WERI-Rb-1 (cell line): ENCODE measurements at regions not wholly inside any gene's neighbourhood (a gene's known extent, or its start where the extent isn't known, plus 50 kb on each side); places are given as distances from the start of the nearest gene placed in this dataset.

Experiments used
- DNase-seq: peaks from one replicate; pipeline ENCODE4 v3.0.0-alpha.2; 2020
- H3K27ac ChIP-seq: fragments of 250-450 bp; sonication (Bioruptor Pico); 2 replicates; pipeline ENCODE4 v1.5.1; 2020; ENCODE audit warnings: mild to moderate bottlenecking, moderate library complexity
- H3K27me3 ChIP-seq: fragments of 250-450 bp; sonication (Bioruptor Pico); 2 replicates; pipeline ENCODE4 v1.5.1; 2021; ENCODE audit warnings: mild to moderate bottlenecking, low read depth, moderate library complexity; ENCODE audit not compliant: insufficient read depth, severe bottlenecking
- H3K36me3 ChIP-seq: fragments of 250-450 bp; sonication (Bioruptor Pico); 2 replicates; pipeline ENCODE4 v1.5.1; 2020; ENCODE audit warnings: mild to moderate bottlenecking, moderate library complexity
- H3K4me3 ChIP-seq: 2 replicates; pipeline ENCODE4 v1.5.1; 2011; ENCODE audit warnings: low read depth, mild to moderate bottlenecking, control low read depth, low read length
- H3K9me3 ChIP-seq: fragments of 250-450 bp; sonication (Bioruptor Pico); 2 replicates; pipeline ENCODE4 v1.5.1; 2021; ENCODE audit warnings: mild to moderate bottlenecking, moderate library complexity; ENCODE audit not compliant: severe bottlenecking
- TF ChIP-seq, protein P1 (sequence below): IDR thresholded peaks from 2 replicates; pipeline ENCODE4 v1.5.1; 2011; ENCODE audit warnings: low read depth, mild to moderate bottlenecking, control low read depth, inconsistent platforms, low read length

DNA sequence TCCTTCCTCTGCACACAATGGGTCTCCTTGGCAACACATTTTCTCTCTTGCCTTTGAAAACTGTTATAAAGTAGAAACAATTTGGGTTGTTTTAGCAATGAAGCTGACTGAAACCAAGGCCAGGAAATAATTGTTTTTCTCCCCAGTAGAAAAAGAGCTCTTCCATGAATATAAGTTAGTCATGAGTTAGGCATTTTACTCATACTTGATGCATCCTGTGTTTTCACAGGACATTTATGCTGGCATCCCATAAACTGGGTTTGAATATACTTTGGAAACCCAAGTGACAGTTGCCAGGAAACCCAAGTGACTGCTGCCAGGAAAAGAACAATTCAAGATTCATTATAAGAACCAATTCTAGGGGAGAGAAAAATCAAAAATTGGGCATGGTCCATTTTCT is 128.6 kb upstream of the NPY2R start:
- Histone ChIP-seq H3K9me3 (no peaks in the 10 kb centered on the region), H3K27me3 (no peaks in the 10 kb centered on the region), H3K4me3 (no peak overlapping the region), H3K36me3 (no peaks in the 10 kb centered on the region), H3K27ac (no peak overlapping the region)
- DNase-seq, result no peak
- TF ChIP-seq, protein P1, sequence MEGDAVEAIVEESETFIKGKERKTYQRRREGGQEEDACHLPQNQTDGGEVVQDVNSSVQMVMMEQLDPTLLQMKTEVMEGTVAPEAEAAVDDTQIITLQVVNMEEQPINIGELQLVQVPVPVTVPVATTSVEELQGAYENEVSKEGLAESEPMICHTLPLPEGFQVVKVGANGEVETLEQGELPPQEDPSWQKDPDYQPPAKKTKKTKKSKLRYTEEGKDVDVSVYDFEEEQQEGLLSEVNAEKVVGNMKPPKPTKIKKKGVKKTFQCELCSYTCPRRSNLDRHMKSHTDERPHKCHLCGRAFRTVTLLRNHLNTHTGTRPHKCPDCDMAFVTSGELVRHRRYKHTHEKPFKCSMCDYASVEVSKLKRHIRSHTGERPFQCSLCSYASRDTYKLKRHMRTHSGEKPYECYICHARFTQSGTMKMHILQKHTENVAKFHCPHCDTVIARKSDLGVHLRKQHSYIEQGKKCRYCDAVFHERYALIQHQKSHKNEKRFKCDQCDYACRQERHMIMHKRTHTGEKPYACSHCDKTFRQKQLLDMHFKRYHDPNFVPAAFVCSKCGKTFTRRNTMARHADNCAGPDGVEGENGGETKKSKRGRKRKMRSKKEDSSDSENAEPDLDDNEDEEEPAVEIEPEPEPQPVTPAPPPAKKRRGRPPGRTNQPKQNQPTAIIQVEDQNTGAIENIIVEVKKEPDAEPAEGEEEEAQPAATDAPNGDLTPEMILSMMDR, result no peak

DNA sequence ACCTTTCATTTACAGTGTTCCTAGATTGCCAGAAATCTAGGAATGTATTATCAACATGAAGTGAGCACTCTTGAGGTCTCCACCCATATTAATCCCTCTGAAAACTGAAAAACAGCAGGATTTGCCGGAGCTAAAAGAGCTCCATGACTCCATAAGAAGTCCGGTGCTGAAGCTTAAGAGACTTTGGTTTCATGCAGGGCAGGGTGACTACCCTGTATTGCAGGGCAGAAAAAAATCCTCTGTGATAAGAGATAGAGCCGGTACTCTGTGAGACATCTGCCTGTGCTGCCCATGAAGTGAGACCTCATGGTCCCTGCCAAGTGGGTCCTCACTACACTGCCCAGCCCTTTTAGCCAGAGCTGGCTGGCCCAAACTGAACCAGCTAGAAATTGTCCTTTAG is 127.2 kb upstream of the NPY2R start:
- Histone ChIP-seq H3K4me3 (no peak overlapping the region), H3K27me3 (no peaks in the 10 kb centered on the region), H3K9me3 (no peaks in the 10 kb centered on the region), H3K36me3 (no peaks in the 10 kb centered on the region), H3K27ac (no peak overlapping the region)
- no peak for DNase-seq
- TF ChIP-seq, protein P1, result no peak

DNA sequence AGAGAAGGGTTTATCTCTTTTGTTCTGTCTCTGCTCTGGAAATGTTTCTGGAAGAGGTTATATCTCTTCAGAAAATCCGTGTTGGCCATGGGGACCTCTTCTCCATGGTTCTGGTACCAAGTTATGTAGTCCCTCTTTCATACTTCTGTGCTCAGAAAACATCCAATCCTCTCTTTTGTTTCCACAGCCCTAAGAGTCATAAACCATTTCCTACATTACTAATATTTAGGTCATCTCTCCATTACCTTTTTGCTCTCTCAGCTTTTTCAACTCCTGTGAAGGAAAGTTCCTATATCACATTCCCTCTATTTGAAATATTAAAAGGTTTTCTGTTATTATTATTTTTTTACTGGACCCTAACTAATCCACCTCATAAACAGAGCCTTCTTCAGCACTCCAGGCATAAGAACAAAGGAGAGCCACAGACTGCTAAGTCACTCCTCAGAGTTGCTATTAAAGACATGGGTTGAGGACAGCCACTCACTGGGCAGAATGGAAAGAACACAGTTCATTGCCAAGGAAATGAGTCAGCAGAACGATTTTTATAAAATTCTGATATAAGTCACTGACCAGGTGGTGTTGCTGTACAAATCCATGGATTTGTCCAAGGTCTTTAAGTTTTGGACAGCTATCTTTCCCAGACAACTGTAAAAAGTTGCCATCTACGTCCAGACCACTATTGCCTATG is 122.4 kb upstream of the NPY2R start:
- TF ChIP-seq, protein P1, result no peak
- no peaks in the 10 kb centered on the region for H3K9me3 ChIP-seq
- DNase-seq, result no peak
- no peaks in the 10 kb centered on the region for H3K27me3 ChIP-seq
- no peak overlapping the region for H3K27ac ChIP-seq
- H3K4me3 ChIP-seq, result no peak overlapping the region
- no peaks in the 10 kb centered on the region for H3K36me3 ChIP-seq

DNA sequence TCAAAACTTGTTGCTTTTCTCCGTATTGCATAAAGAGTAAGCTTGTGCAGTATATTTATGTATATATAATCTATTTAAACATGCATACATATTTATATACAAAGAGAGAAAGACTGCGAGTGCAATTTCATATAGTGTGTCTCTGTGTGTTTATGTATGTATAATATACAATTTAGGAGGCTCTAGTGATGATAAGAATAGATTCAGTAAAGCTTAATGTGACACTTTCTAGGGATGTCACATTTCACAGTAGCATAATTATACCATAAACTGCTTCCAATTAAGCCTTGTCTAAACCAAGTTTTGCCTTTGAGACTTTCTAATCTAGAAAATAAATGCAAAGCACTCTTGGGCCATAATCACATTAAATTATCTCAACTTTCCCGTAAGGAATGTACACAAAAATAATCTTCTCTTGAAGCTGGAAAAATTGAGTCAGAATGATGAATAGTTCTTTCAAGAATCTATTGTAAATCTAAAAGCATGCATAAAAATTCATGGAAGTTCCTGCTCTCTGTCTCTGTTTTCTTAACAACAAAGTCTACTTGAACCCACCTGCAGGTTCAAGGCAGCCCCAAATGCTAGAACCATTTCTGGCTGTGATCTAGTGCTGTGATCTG is 114.1 kb upstream of the NPY2R start:
- TF ChIP-seq, protein P1, result no peak
- Histone ChIP-seq H3K9me3 (no peaks in the 10 kb centered on the region), H3K27me3 (no peaks in the 10 kb centered on the region), H3K27ac (no peak overlapping the region), H3K36me3 (no peaks in the 10 kb centered on the region), H3K4me3 (no peak overlapping the region)
- DNase-seq, result no peak

DNA sequence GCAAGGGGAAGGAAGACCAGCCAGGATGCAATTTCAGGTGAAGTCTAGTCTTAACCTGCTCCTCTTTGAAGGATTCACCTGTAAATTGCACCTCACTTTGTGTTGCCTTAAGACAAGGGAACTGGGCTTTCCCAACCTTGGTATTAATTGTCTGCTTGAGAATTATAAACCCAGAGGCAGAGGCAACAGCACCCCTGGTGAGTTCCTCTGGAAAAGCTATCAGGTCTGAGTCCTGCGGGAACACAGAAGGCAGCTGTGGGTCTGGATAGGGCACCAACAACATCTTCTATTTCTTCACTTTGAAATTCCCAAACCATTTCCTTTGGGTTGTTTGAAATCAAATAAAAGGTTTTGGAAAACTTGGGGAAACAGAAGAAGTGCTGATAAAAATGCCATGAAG is 109.2 kb upstream of the NPY2R start:
- no peaks in the 10 kb centered on the region for H3K36me3 ChIP-seq
- no peak overlapping the region for H3K27ac ChIP-seq
- H3K4me3 ChIP-seq, result no peak overlapping the region
- no peaks in the 10 kb centered on the region for H3K27me3 ChIP-seq
- no peaks in the 10 kb centered on the region for H3K9me3 ChIP-seq
- no peak for DNase-seq
- TF ChIP-seq, protein P1, result no peak

DNA sequence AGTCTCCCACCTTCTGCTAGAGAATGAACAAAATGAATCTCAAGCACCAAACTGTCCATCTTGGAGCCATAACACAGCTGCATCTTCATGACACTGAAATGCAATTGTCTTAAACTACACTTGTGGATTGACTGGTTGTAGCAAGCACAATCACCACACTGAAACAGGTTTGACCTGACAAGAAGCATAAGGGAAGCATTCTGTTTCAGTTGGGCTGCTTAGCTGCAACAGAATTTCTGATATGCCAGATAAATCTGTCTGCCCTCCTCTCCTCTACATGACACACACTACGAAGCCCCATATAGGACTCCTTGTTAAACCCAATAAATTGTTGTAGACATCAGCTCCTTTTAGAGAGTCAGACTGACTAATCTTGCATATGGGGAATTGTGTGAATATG is 101.8 kb upstream of the NPY2R start:
- no peak overlapping the region for H3K4me3 ChIP-seq
- H3K27ac ChIP-seq, result no peak overlapping the region
- DNase-seq, result no peak
- TF ChIP-seq, protein P1, result no peak
- H3K36me3 ChIP-seq, result no peaks in the 10 kb centered on the region
- H3K9me3 ChIP-seq, result no peaks in the 10 kb centered on the region
- no peaks in the 10 kb centered on the region for H3K27me3 ChIP-seq
